ENCODE measurements at regions not wholly inside any gene's neighbourhood (a gene's known extent, or its start where the extent isn't known, plus 50 kb on each side); places are given as distances from the start of the nearest gene placed in this dataset.

- H3K27me3 ChIP-seq (ENCODE audit: insufficient read depth, poor library complexity, severe bottlenecking) = no peaks in the 10 kb centered on the region
- no peak for DNase-seq (ENCODE audit: low read depth in 1 of 2, low spot score in 1 of 2)
- H3K27ac ChIP-seq (replicated peaks) = peak overlapping the region; percentile 94
- H3K4me3 ChIP-seq (replicated peaks; ENCODE audit: insufficient read depth, low read length) = no peak overlapping the region; the same call in 1 of the 2 replicates
- no peak for TF ChIP-seq SPI1 (IDR thresholded peaks at IDR 0.05; ENCODE audit: borderline replicate concordance, low read depth)
- TF ChIP-seq GABPA (IDR thresholded peaks at IDR 0.05; ENCODE audit: low read depth) = no peak
- no peak for TF ChIP-seq REST (IDR thresholded peaks at IDR 0.05; ENCODE audit: insufficient replicate concordance, low read depth)
- TF ChIP-seq POLR2AphosphoS5 (IDR thresholded peaks at IDR 0.05; ENCODE audit: low read depth) = 0 out of 2 replicates have a peak, but pooled peaks have one; percentile 47
- TF ChIP-seq CTCF (IDR thresholded peaks at IDR 0.05; ENCODE audit: insufficient read depth, low read length) = no peak
Observed at GRCh38 chr1:198929111-198929604, 290.3 kb downstream of the PTPRC start.

- peak in 1 of 2 experiments; percentile 62 for DNase-seq (ENCODE audit: low read depth in 1 of 2, low spot score in 1 of 2)
- H3K27me3 ChIP-seq (ENCODE audit: insufficient read depth, poor library complexity, severe bottlenecking) = no peaks in the 10 kb centered on the region
- H3K4me3 ChIP-seq (replicated peaks; ENCODE audit: insufficient read depth, low read length) = peak overlapping the region; percentile 16
- TF ChIP-seq GABPA (IDR thresholded peaks at IDR 0.05; ENCODE audit: low read depth) (no peak), POLR2AphosphoS5 (IDR thresholded peaks at IDR 0.05; ENCODE audit: low read depth) (peak; percentile 59; the same call in 1 of the 2 replicates), SPI1 (IDR thresholded peaks at IDR 0.05; ENCODE audit: borderline replicate concordance, low read depth) (no peak), CTCF (IDR thresholded peaks at IDR 0.05; ENCODE audit: insufficient read depth, low read length) (no peak), REST (IDR thresholded peaks at IDR 0.05; ENCODE audit: insufficient replicate concordance, low read depth) (no peak)
- H3K27ac ChIP-seq (replicated peaks) = peak overlapping the region; percentile 94
Observed at GRCh38 chr1:198929961-198930599, 291.2 kb downstream of the PTPRC start.

GRCh38 chr1:198932351-198932991, 293.6 kb downstream of the PTPRC start:
- TF ChIP-seq SPI1 (IDR thresholded peaks at IDR 0.05; ENCODE audit: borderline replicate concordance, low read depth) (no peak), REST (IDR thresholded peaks at IDR 0.05; ENCODE audit: insufficient replicate concordance, low read depth) (peak; percentile 33), POLR2AphosphoS5 (IDR thresholded peaks at IDR 0.05; ENCODE audit: low read depth) (peak; percentile 27; the same call in 1 of the 2 replicates)
- H3K27ac ChIP-seq (replicated peaks) = peak overlapping the region; percentile 94
- peak overlapping the region; percentile 66 for H3K4me3 ChIP-seq (replicated peaks; ENCODE audit: insufficient read depth, low read length)
- H3K27me3 ChIP-seq (ENCODE audit: insufficient read depth, poor library complexity, severe bottlenecking) = no peaks in the 10 kb centered on the region
- no peak for DNase-seq (ENCODE audit: low read depth in 1 of 2, low spot score in 1 of 2)

All from HL-60 (cell line).